GM12874 (cell line): ENCODE measurements at regions not wholly inside any gene's neighbourhood (a gene's known extent, or its start where the extent isn't known, plus 50 kb on each side); places are given as distances from the start of the nearest gene placed in this dataset.

ENCODE experiments used
- TF ChIP-seq, protein P1 (sequence below): IDR thresholded peaks from 2 replicates; pipeline ENCODE4 v1.5.1; 2011; ENCODE audit warnings: low read depth, mild to moderate bottlenecking, control low read depth, low read length, moderate library complexity; ENCODE audit not compliant: insufficient read depth

DNA sequence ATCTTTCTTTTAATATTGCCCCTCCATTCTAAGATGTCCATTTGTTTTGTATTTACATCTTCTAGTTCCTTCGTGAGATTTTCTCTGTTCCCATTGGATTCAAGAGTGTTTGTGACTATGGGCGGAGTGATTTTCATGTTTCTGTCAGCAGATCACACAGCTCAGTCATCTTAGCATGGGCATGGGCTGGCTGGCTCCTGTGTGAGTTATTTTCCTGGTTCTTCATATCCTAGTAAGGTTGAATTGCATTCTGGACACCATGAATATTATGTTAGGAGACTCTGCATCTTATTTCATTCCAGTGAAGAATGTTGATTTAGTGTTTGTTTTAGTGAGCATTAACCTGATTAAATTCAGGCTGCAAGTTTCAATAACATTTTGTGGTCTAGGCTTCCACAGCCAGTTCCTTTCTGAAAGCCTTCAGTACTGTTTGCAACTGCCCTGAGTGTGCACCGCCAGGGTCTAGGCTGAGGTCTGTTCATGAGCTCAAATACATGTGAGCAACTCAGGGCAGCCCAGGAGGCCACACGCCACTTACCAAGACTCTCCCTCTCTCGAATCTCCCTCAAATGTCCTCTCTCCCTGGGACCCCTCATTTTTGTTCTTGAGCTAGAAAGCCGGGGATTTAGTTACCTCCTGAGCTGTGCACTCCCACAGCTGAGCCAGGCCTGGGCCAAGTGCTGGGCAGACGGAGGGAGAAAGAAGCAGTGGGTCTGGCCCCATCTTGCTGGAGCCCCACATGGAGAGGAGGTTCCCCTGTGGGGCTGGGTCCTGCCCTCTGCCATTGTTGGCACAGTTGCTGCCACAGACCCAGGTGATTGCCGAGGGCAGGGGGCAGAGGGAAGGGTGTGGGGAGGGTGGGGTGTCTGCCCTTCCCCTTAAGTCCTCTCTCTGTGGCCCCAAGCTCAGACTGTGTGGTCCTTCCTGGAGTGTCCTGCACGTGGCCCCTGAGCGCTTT lies 145.9 kb downstream of the RTP5 start:
- TF ChIP-seq, protein P1, sequence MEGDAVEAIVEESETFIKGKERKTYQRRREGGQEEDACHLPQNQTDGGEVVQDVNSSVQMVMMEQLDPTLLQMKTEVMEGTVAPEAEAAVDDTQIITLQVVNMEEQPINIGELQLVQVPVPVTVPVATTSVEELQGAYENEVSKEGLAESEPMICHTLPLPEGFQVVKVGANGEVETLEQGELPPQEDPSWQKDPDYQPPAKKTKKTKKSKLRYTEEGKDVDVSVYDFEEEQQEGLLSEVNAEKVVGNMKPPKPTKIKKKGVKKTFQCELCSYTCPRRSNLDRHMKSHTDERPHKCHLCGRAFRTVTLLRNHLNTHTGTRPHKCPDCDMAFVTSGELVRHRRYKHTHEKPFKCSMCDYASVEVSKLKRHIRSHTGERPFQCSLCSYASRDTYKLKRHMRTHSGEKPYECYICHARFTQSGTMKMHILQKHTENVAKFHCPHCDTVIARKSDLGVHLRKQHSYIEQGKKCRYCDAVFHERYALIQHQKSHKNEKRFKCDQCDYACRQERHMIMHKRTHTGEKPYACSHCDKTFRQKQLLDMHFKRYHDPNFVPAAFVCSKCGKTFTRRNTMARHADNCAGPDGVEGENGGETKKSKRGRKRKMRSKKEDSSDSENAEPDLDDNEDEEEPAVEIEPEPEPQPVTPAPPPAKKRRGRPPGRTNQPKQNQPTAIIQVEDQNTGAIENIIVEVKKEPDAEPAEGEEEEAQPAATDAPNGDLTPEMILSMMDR = no peak

DNA sequence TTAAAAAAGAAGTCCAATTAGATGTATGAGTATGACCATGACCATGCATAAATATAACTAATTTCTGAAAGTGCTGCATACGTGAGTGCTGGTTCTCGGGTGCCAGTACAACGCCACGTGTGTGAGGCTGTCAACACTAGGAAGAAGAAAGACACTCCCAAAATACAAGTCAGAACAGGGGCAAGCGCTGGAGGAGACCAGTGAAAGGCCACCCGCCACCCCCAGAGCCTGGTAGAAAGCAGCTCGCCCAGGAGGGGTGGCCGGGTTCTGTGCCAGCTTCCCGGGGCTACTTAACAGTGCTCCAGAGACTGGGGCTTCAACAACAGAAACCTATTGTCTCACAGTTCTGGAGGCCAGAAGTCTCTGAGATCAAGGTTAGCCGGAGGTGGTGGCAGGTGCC lies 147.6 kb downstream of the RTP5 start:
- TF ChIP-seq, protein P1 = no peak

DNA sequence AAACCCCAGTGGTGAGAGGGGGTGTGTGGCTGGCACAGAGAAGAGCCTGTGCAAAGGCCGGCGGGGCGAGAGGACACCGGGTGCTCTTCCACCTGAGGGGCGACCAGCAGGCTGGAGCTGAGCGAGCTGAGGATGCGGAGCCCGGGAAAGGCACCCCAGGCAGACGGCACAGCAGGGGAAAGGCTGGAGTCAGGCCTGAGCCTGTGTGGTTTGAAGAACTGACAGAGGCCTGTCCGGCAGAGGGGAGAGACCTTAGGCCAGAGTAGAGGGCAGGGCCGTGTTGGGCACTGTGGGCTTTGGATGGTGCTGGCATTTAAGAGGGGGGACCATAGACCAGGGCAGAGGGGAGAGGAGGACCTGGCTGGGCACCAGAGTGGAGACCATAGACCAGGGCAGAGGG lies 149.8 kb downstream of the RTP5 start:
- TF ChIP-seq, protein P1 = no peak

DNA sequence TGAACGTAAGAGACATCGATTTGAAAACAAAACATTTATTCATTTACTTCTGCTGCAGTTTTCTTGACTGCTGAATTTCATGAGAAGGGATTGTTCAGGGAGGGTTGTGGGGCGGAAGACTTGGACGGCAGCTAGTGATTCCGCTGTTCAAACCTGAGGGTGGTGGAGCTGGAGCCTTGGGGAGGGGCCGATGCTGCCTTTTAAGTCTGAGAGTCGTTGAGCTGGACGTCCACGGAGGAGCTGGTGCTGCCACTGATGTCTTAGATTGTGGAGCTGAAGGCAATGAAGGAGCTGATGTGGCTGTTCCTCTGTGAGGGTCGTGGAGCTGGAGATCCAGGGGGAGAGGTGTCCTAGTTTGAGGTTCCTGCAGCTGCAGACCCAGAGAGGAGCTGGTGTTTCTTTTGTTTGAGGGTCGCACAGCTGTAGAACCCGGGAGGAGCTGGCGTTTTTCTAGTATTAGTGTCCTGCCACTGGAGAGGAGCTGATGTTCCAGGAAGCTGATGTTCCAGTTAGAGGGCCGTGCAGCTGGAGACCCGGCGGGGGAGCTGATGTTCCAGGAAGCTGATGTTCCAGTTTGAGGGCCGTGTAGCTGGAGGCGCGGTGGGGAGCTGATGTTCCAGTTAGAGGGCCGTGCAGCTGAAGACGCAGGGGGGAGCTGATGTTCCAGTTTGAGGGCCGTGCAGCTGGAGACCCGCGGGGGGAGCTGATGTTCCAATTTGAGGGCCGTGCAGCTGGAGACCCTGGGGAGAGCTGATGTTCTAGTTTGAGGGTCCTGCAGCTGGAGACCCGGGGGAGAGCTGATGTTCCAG lies 150.9 kb downstream of the RTP5 start:
- TF ChIP-seq, protein P1 = no peak

- TF ChIP-seq, protein P1 = no peak
Observed at GRCh38 chr2:242022550-242023290, 153.2 kb downstream of the RTP5 start.

DNA sequence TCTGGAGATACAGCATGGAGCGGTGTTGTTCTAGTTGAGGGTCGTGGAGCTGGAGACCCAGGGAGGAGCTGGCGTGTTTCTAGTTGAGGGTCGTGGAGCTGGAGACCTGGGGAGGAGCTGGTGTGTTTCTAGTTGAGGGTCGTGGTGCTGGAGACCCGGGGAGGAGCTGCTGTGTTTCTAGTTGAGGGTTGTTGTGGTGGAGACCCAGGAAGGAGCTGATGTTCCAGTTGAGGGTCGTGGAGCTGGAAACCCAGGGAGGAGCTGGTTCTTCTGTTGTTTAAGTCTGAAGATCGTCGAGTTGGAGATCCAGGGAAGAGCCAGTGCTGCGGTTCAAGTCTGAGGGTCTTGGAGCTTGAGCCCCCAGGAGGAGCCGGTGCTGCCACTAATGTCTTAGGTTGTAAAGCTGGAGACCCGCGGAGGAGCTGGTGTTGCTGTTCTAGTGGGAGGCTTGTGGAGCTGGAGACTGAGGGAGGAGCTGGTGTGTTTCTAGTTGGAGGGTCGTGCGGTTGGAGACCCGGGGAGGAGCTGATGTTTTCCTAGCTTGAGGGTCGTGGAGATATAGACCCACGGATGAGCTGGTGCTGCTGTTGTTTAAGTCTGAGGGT lies 155.3 kb downstream of the RTP5 start:
- TF ChIP-seq, protein P1 = no peak
